ENCODE measurements at regions not wholly inside any gene's neighbourhood (a gene's known extent, or its start where the extent isn't known, plus 50 kb on each side); places are given as distances from the start of the nearest gene placed in this dataset.

- no peaks in the 10 kb centered on the region for H3K27me3 ChIP-seq
- no peak for DNase-seq
Measured at GRCh38 chr4:111821342-111821741, 323.9 kb upstream of the FAM241A start.

DNA sequence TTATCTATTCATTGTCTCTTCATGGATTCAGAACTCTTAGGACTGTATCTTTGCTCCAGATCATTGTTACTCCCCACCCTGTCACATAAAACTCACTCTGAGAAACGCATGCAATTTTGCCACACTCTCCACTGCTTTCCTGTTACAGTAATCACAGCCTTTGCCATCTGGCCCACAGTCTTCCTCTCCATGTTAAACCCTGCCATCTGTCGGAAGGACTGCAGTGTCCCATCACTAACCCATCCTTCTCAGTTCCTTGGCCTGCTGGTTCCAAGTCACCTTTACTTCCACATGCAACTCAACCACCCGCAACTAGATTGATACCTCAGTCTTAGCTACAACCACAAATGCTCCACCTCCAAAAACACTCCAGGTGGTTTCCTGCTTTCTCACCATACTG, 308.7 kb upstream of the FAM241A start:
- no peak for TF ChIP-seq CTCF (IDR thresholded peaks at IDR 0.05)
- Histone ChIP-seq H3K9me3 (no peaks in the 10 kb centered on the region), H3K27me3 (no peaks in the 10 kb centered on the region), H3K27ac (no peak overlapping the region), H3K4me1 (no peaks in the 10 kb centered on the region), H3K4me3 (no peak overlapping the region), H3K36me3 (no peaks in the 10 kb centered on the region)
- DNase-seq (no peak), ATAC-seq (no peak)
- WGBS, 2 donors: 86 to 93% methylated on average over 3 of the region's 3 CpGs
- intact Hi-C loops (cut with DNase I): no loop called here

More at GRCh38 chr4:111821342-111821741, 323.9 kb upstream of the FAM241A start:
- no peak for ATAC-seq
- no peak overlapping the region for H3K27ac ChIP-seq
- no peak overlapping the region for H3K4me3 ChIP-seq
- H3K4me1 ChIP-seq: no peaks in the 10 kb centered on the region
- TF ChIP-seq CTCF (IDR thresholded peaks at IDR 0.05): no peak
- intact Hi-C loops (cut with DNase I): no loop called here
- no peaks in the 10 kb centered on the region for H3K36me3 ChIP-seq
- H3K9me3 ChIP-seq: peaks cover 0 to 33% (median 0%) of the 10 kb centered on the region in 11 donors

- Histone ChIP-seq H3K27ac (no peak overlapping the region), H3K36me3 (no peaks in the 10 kb centered on the region), H3K9me3 (peaks cover 0 to 6% (median 0%) of the 10 kb centered on the region in 11 donors), H3K4me1 (no peaks in the 10 kb centered on the region), H3K27me3 (no peaks in the 10 kb centered on the region), H3K4me3 (no peak overlapping the region)
- ATAC-seq: no peak
- intact Hi-C loops (cut with DNase I): no loop called here
- TF ChIP-seq CTCF (IDR thresholded peaks at IDR 0.05): no peak
- 77 to 85% methylated on average over 2 of the region's 2 CpGs for WGBS, 2 donors
- DNase-seq: no peak
Measured at GRCh38 chr4:111837761-111838160, 307.5 kb upstream of the FAM241A start.

GRCh38 chr4:111838406-111838930, 306.8 kb upstream of the FAM241A start:
- no peak for TF ChIP-seq CTCF (IDR thresholded peaks at IDR 0.05)
- Histone ChIP-seq H3K36me3 (no peaks in the 10 kb centered on the region), H3K4me1 (no peaks in the 10 kb centered on the region), H3K4me3 (no peak overlapping the region), H3K9me3 (peaks cover 0 to 6% (median 0%) of the 10 kb centered on the region in 11 donors), H3K27ac (no peak overlapping the region), H3K27me3 (no peaks in the 10 kb centered on the region)
- WGBS, 2 donors: 59 to 72% methylated on average over 4 of the region's 4 CpGs
- ATAC-seq (no peak), DNase-seq (no peak)
- intact Hi-C loops (cut with DNase I): no loop called here
